GM12891 (cell line): ENCODE measurements at regions not wholly inside any gene's neighbourhood (a gene's known extent, or its start where the extent isn't known, plus 50 kb on each side); places are given as distances from the start of the nearest gene placed in this dataset.

Experiments used
- POLR2A ChIP-seq: IDR thresholded peaks from 2 replicates; pipeline ENCODE4 v1.6.1; 2011; ENCODE audit warnings: low read depth, low read length, control low read depth
- TAF1 ChIP-seq: IDR thresholded peaks from 2 replicates; pipeline ENCODE4 v1.6.1; 2011; ENCODE audit warnings: low read depth, low read length, control low read depth

DNA sequence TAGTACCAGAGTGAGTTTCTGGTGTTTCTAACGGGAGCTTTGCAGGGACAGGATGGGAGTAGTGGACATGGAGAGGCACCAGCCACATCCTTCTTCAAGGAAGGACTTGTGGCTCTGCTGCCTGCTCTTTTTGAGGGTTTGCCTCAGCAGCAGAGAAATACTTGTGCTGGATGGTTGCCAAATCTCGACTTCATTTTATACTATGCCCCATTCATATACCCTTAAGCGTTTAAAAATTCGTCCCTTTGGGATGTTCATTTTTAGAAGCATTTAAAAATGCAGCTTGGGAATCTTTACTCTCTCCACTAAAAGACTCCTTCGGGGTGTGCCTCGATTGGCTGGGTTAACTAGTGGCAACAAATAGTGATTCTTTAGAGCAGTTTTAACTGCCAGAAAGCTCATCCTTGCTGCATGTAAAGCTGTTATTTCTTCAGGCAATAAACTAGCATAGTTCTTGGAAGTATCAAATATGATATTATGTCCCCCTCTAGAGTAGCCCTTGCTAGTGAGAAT, 126.5 kb upstream of the B3GAT2 start:
- TF ChIP-seq TAF1 (no peak), POLR2A (no peak)
